Posterior vena cava (tissue), 2 donors: ENCODE measurements at regions not wholly inside any gene's neighbourhood (a gene's known extent, or its start where the extent isn't known, plus 50 kb on each side); places are given as distances from the start of the nearest gene placed in this dataset.
"Not testable (repeated sequence)": the region's sequence is repeated elsewhere in the genome, so short reads cannot be mapped to it uniquely, and the experiment has no call there.

Source experiments
- DNase-seq: peaks from one replicate; pipeline ENCODE4 v3.0.0-alpha.2; 2020; ENCODE audit warnings: low spot score
- intact Hi-C, 2 donors: fragments of 100-400 bp; cut with DNase I; formaldehyde crosslinking; loops; one replicate each; pipeline versions ENCODE4 v1.14.1 to v1.14.2; 2022 to 2023
- donor health status: DM: yes; HTN: yes; CAD: no.
- donor health status: DM: yes; HTN: yes; CAD: no.

GRCh38 chr4:127018381-127018780, 614.4 kb upstream of the INTU start:
- DNase-seq = no peak
- intact Hi-C loops = no loop called here

- DNase-seq, intact Hi-C loops: not testable (repeated sequence)
These were observed 611.9 kb upstream of the INTU start for GRCh38 chr4:127020831-127021230.

GRCh38 chr4:127036296-127036695, 596.5 kb upstream of the INTU start:
- DNase-seq = no peak
- intact Hi-C loops = no loop called here

GRCh38 chr4:127045861-127046260, 586.9 kb upstream of the INTU start:
- DNase-seq = no peak
- intact Hi-C loops = loop anchor here in 1 of 2 donors (2.0 kb wide), 1 partner anchor 67 kb away; no protein-coding TSS in a partner anchor

- intact Hi-C loops = loop anchor here in 1 of 2 donors (2.0 kb wide), 1 partner anchor 69 kb away; no protein-coding TSS in a partner anchor
- no peak for DNase-seq
These were observed 584.8 kb upstream of the INTU start for GRCh38 chr4:127047930-127048329.

GRCh38 chr4:127048376-127049044, 584.2 kb upstream of the INTU start:
- DNase-seq = no peak
- intact Hi-C loops = no loop called here

GRCh38 chr4:127049526-127049925, 583.2 kb upstream of the INTU start:
- intact Hi-C loops = no loop called here
- no peak for DNase-seq

GRCh38 chr4:127052742-127053141, 580.0 kb upstream of the INTU start:
- intact Hi-C loops = no loop called here

GRCh38 chr4:127055357-127055756, 577.4 kb upstream of the INTU start:
- no peak for DNase-seq
- intact Hi-C loops = no loop called here

More at GRCh38 chr4:127052742-127053141, 580.0 kb upstream of the INTU start:
- no peak for DNase-seq

- intact Hi-C loops = no loop called here
- DNase-seq = no peak
These were observed 563.1 kb upstream of the INTU start for GRCh38 chr4:127069675-127070074.

- intact Hi-C loops = no loop called here
- no peak for DNase-seq
These were observed 561.3 kb upstream of the INTU start for GRCh38 chr4:127071443-127071842.

GRCh38 chr4:127080141-127080540, 552.6 kb upstream of the INTU start:
- DNase-seq = no peak
- intact Hi-C loops = no loop called here

- intact Hi-C loops = no loop called here
- no peak for DNase-seq
These were observed 551.7 kb upstream of the INTU start for GRCh38 chr4:127081041-127081440.

- DNase-seq = no peak
- intact Hi-C loops = no loop called here
These were observed 549.8 kb upstream of the INTU start for GRCh38 chr4:127082986-127083385.

- DNase-seq = no peak
- intact Hi-C loops = no loop called here
These were observed 548.1 kb upstream of the INTU start for GRCh38 chr4:127084666-127085065.

- intact Hi-C loops = no loop called here
- no peak for DNase-seq
These were observed 535.7 kb upstream of the INTU start for GRCh38 chr4:127097061-127097460.

GRCh38 chr4:127102361-127102760, 530.4 kb upstream of the INTU start:
- intact Hi-C loops = no loop called here
- DNase-seq = no peak

GRCh38 chr4:127103681-127104115, 529.1 kb upstream of the INTU start:
- no peak for DNase-seq
- intact Hi-C loops = no loop called here

- intact Hi-C loops = no loop called here
- DNase-seq = no peak
These were observed 518.9 kb upstream of the INTU start for GRCh38 chr4:127113844-127114362.

- intact Hi-C loops = no loop called here
- no peak for DNase-seq
These were observed 514.1 kb upstream of the INTU start for GRCh38 chr4:127118681-127119080.

- no peak for DNase-seq
- intact Hi-C loops = no loop called here
These were observed 512.2 kb upstream of the INTU start for GRCh38 chr4:127120441-127121090.
